ENCODE measurements at regions not wholly inside any gene's neighbourhood (a gene's known extent, or its start where the extent isn't known, plus 50 kb on each side); places are given as distances from the start of the nearest gene placed in this dataset.
A peak's percentile ranks its signal among the peaks of the same experiment; 100 is the strongest.

DNA sequence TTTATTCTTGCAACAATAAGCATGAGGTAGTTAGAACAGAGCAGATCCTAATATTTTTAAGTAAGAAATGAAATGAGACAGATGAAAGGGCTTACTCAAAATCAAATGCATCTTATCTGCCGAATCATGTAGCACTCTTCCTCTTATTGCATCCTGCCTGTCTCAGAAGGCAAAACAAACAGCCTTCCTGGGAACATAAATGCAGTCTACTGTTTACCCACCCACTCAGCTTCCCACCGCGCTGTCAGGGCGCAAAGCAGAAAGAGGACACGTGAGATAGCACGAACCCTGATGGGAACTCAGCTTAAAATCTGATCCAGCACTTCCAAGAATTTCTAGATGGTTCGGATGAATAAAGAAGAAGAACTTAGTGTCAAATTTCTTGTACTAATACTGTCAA lies 114.4 kb upstream of the CDK1 start:
- no peak for DNase-seq

DNA sequence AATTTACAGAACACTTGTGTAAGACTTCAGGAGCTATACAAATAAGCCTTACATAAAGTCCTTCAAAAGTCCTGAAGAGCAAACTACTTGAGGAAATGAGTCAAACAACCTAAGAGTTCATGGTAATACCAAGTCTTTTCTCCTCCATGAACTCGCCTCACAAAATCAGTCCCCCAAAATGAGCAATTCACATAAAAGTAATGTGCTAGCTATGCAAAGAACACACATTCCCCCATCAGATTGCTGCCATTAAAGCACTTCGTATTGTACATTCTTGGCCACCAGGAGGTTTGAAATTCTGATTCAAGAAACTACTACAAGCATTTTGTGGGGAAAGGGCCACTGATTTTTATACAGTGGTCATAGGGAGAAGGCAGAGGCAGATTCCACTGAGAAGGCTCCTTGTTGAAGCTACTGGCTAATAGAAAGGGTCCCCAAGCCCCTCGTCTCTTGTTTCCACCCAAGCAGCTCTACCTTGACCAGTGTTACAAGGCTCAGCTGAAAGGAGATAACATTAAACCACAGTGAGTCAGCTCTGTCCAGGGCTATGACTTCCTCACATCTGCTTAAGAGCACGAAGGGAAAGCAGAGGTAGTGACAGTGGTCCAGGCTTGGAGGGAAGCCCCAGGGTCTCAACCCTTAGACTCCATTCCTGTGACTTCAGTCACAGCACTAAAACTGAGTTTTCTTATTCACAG lies 115.2 kb upstream of the CDK1 start:
- peak; percentile 62 for DNase-seq

DNA sequence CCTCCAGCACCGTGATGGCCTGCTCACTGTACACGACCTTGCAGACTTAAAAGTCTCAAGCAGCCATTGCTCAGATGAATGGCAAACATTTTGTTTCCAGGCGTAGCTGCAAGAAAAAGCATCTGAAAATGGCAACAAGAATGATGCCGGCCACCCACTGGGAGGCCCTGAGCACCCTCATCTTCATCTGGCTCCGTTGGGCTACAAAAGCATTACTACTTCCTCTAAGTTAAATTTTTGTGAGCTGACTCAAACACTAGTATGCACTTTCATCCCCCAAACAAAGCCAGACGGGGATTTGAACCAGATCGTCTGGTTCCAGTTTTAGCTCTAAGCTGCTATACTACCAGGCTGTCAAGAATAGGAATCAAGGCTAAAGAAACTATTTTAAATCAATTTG lies 116.6 kb upstream of the CDK1 start:
- peak; percentile 90 for DNase-seq

DNA sequence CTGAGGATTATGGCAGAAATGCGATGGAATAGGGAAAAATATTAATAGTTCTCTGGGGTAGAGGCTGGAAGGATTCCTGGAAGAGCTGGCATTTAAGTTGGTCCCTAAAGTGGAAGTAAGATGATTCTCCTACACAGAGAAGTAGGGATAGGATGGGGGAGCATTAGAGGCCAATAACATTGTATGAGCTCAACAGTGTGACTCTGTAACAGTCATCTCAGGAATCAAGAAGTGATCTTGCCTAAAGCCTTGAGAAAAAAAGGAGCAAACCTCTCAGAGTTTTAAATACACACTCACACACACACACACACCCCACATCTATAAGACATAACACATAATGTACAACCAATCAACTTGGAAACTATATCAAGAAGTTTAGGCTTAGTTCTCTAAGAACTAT lies 117.7 kb upstream of the CDK1 start:
- DNase-seq = no peak

DNA sequence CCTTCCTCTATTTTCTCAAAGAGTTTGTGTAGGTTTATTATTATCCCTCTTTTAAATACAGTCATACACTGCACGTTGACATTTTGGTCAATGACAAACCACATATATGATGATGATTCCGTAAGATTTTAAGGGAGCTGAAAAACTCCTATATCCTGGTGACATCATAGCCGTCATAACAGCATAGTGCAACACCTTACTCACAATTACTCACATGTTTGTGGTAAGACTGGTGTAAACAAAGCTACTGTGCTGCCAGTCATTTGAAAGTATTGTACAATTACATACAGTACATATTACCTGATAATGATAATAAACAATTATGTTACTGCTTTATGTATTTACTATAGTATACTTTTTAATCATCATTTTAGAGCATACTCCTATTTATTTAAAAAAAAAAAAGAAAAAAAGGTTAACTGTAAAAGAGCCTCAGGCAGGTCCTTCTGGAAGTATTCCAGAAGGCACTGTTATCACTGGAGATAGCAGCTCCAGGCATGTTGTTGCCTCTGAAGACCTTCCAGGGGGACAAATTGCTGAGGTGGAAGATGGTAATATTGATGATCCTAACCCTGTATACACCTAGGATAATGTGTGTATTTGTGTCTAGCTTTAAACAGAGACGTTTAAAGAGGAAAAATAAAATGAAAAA lies 123.3 kb upstream of the CDK1 start:
- DNase-seq = peak; percentile 55

DNA sequence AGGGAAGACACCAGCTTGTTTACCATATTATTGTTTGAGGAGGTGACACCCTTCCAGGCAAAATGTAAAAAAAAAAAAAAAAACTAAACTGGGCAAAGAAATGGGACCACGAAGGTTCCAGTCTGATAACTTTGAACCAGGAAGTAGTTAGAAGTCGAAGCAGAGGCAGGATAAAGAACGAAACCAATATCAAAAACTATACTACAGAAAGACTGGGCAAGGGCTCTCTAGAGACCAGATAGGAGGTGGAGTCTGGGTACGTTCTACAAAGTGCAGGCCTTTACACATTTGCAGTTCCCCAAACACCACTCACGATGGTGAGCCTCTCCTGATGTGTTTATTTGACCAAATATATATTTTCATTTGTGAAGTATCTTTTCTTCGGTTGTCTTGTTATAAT lies 125.7 kb upstream of the CDK1 start:
- no peak for DNase-seq

DNA sequence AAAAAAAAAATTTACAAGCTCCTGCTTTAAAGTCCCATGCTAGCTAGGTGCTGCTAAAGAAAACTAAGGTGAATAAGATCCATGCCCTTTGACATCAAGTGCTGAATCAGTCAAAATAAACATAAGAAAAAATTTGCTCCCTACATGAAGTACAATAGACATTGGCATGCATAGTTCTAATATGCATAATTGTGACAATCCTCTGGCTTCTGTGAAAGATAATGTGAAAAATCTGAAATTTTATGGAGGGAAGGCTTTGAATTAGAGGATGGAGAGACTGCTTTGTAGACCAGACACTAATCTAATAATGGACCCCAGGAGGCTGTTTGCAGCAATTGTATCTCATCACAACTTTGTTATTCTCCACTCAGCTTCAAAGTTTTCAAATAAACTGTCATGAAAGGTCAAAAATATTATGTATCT lies 127.9 kb upstream of the CDK1 start:
- no peak for DNase-seq

DNA sequence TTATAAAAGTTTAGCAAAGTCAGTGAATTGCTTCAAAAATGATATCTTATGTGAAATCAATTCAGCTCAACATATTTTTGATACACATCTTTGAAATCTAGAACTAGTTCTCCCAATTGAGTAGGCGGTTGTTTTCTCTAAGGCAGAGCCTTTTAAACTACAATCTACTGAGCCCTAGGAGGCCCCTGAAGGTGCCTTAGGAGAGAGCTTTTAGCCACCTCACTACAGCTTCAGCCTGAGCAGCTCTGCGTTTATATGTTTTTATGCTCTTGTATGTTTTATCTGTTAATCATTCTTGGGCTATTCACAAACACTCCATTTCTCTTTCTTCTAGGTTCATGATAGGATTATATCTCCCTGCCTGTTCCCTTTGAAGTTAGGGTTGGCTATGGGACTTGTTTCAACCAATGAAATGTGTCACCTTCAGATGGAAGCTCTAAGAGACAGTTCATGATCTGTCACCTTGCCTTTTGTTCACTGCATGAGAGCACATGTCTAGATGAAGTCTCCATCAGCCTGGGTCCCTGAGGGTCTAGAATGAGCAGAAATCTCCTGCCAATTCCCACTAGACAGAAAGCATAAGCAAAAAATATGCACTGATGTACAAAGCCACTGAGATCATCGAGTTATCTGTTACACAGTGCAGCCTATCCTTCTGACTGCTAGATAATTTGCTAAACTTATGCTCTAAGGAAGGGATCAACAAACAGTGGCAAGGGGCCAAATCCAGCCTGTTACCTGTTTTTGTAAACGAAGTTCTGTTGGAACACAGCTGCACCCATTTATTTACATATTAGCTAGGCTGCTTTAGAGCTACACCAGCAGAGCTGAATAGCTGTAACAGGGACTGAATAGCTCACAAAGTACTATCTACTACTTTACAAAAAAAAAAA lies 128.5 kb upstream of the CDK1 start:
- no peak for DNase-seq

DNA sequence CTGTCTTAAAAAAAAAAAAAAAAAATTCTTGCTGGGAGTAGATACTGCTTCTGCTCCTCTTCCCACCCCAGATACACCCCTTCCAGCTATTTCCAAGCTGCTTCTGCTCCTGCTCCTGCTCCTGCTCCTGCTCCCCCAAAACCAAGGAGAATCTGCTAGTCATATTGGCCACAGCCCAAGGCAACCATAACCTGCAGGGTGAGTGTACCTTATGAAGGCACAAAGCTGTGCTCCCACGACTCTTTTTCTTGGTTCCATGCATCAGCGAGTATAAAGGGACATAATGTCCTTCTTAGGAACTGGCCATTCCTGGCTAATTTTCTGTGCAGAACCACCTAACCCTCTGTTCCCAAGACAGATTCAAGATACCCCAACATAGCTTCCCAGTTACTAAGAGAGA lies 129.5 kb upstream of the CDK1 start:
- DNase-seq = no peak

DNA sequence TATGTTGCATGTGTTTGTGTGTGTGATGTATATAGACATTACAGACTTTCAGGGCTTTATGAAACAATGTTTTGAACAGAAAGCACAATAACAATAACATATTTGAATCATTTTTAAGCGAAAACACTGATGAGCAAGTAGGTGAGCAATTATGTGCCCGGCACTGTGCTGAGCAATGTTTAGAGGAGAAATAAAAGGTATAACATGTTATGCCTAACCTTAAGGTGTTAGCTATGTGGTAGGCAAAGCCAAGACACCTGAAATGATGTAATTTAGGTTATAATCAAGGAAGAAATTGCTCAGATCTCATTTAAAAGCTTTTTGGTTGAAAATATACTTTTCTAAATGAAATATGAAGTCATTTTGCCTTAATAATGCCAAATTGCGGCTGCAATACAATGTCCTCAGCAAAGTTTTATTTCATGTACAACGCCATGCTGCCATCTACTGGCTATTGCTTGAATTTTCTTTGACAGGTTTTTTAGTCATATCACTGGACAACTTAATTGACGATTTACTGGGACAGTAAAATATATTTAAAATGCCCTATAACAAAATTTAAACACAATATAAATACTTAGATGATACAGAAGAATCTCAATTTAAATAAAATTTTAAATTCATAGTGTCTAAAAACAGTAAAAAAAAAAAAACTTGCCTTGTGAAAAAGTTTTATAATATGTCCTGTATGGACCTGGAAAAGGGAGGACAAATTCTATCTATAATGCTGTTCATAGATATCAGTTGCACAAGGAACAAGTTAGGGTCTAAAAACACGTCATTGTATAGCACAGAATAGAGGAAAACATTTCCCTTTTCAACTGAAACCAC lies 131.1 kb upstream of the CDK1 start:
- peak; percentile 64 for DNase-seq

DNA sequence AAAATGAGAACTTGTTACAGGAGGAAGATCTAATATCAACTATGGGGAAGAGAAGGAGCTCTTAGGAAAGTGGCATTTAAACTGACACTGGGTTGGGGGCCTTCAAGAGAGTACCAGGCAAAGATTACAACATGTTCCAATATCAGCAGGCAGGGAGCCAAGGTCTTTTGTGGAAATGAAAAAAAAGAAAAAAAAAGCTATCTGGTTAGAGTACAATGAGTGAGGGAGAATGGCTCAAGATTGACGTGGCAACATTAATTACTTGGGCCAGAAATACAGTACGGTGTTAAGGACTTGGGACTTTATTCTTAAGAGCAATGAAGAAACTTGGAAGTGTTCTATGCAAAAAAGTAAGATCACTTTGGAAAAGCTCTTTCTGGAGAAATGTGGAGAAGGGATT lies 132.3 kb upstream of the CDK1 start:
- DNase-seq = no peak

DNA sequence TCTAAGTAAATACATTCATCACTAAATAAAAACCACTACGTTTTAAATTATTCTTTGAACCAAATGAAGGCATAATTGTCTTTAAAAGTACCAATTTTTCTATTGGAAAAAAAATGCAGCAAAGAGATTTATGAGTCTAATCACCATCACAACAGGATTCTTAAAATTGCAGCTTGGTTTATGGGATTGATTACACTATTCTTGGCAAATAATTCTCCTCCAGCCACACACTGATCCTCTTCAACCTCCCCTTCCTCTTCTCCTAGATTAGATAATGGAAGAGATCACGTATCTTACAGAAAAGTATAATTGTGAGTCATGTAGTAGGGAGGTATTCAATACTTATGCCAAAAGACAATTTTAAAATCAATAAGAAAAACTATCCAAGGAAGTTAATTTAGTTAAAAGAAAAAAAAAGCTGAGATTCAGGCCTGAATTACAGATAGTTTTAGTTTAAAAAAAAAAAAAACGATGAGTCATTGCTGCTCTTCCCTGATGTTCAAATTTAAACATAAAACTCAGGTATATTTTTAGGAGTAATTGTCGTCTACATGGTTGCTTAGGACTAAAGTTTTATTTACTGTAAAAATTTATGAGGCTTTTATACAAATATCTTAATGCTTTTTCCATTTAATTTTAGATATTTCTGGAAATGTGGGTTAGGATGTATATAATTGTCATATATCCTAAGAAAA lies 133.7 kb upstream of the CDK1 start:
- DNase-seq = no peak

DNA sequence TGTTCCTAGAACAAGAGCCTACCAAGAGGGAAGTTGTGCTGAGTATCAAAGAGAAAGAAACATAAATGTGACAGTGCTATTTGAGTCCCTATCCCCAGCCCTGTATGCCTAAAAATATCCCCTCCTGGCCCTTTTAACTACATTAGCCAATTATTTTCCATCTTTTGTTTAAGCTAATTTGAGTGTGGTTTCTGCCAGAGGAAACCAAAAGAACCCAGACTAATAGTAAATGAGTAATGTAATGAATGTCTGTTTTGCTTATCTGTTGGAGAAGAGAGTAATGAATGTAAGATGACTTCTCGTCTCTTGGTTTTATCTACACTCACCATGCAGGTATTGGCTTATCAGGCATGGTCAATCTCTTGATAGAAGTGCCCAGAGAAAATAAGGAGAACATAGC lies 134.4 kb upstream of the CDK1 start:
- DNase-seq = no peak

DNA sequence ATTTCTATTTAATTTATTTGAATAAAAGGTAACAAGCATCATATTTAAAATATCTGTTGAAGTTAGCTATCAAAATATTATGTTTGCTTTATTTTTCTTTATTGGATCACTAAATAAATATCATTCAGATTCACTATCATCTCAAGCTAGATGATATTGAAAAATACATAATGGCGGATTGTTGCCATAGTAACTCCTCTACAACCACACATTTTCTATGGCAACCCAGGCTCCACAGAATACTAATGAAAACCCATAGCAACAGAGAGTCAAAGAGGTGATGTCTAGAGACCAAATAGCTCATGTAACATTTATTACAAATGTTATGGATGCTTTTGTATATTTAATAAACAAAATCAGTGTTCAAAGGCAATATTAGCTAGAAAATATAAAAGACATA lies 148.9 kb upstream of the CDK1 start:
- no peak for DNase-seq

DNA sequence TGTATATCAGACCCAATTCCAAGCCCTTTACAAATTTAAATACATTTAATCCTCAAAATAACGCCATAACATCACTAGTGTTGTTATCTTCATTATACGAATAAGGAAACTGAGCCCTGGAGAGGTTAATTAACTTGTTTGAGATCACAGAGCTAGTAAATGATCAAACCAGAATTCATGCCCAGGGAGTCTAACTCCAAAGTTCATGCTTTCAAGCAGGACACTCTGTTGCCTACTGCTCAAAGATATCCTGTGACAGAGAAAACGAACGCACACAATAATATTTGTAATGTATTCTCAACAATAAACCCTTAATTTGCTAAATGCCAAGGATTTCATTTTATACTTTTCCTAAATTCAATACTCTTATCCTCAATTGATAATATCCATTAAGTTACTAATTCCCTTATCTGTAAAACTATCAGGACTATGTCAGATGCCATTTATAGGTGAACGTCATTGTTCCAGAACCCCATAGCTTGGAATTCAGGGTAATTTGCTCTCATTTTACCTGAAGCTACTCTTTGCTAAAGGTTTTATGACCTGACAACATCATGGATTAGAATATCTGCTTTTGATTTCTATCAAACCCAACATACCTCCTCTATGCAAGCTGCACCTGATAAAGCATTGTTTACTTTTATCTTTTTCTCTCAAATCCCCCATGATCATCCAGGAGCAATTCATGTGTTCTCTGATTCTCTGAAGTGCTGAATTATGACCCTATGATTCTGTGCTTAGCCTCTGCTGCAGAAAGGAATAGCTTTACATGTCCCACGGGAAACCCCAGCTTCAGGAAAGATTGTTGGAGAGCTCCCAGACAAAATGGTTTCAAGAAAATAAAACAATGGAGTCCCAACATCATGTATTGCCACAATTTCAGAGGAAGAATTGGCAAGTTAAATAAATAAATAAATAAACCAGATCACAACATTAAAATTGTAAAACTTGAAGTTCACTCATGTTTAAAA lies 150.2 kb upstream of the CDK1 start:
- DNase-seq = no peak

DNA sequence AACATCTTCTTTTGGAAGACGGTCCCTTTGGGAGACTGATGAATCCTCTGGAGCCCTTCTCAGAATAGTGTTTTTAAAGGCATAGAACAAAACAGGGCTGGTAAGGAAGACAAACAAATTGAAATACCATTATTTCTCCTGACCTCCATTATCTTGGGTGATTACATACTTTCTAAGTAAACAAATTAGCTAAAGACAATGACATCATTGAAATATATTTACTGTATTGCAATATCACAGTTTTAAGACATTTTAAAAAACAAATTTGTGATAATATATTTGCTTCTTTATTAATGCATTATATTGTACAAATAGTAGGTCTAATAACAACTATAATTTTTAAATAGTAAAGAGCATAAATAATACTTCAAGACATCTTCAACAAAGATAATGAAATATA lies 152.2 kb upstream of the CDK1 start:
- no peak for DNase-seq

DNA sequence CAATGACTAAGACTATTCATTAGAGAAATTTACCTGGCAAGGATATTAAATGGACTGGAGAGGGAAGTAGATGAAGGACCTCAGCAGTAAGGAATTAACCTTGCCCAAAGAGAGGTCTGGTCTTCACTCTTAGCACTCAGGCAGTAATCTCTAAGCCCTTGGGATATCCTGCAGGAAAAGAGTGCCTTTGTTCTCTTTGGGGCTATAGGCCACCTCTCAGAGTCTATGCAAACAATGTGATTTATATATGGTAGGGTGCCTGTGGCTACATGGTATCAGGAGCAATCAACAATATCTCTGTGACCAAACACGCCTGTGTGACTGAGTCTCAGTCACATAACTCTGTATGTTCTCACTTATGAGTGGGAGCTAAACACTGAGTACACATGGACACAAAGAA lies 154.7 kb upstream of the CDK1 start:
- DNase-seq = no peak

DNA sequence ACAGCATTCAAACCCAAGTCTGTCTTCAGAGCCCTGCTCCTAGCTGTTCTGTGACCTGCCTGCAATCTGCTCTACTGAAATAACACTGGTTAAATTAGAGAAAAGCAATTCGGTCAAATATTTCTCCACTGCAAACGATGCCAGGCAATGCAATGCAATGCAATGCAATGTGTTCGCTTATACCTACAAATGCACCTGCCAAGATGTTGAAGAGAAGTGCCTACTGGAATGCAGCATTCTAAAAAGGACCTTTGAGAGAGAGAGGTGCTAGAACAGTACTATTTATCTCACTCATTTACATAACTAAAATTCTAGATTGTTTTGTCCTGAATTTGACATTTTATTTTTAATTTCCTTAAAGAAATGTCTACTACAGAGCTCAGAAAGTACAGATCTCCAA lies 157.3 kb upstream of the CDK1 start:
- no peak for DNase-seq

DNA sequence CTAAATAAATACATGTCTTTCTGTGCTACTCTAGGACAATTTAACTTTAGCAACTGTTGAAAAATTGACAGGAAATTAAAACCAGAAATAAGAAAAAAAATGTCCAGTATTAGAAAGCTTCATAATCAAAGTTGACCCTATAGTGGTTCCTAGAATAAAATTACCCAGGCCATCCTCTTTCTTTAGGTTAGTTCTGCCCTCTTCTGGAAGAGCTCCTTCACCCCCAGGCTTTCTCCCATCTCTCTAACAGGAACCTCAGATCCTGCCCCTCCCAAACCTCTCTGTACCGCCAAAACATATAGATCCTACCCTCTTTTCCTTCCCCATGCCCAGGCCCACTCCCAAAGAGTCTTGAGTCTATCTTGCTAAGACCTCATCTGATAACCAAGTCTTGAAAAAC lies 159.4 kb upstream of the CDK1 start:
- DNase-seq = no peak

DNA sequence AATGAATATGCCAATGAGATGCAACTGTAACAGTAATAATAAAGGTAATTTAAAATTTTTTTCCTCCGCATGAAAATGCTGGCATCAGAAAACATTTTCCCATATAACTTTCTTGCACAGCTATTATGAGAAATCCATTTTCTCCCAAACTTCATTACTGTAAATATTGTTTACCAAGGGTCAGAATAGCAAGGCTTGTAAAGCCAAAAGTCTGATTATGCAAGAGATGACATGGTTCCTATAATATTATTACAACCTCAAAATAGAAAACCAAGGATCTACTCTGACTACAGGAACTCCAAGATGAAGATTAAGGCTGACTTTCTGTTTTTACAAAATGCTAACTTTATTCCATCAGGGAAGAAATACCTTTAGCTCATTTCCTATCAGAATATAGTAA lies 162.7 kb upstream of the CDK1 start:
- no peak for DNase-seq

DNA sequence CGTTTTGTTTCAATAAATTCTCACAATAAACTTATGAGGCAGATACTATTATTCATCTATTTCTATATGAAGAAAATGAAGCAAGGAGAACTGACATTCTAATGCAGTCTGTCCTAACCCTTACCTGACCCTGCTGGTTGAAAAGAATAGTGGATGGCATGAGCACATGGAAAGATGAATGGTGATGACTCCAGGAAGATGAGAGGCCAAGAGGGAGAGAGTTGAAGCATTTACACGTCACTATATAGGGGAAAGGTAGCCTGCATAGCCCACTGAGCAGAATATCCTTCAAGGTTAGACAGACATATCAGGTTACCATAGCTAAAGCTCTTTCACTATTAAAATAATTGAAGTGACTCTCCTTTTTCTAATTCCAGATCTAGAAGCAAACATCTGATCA lies 163.9 kb upstream of the CDK1 start:
- no peak for DNase-seq
